ENCODE measurements at regions not wholly inside any gene's neighbourhood (a gene's known extent, or its start where the extent isn't known, plus 50 kb on each side); places are given as distances from the start of the nearest gene placed in this dataset.
A peak's percentile ranks its signal among the peaks of the same experiment; 100 is the strongest.

DNA sequence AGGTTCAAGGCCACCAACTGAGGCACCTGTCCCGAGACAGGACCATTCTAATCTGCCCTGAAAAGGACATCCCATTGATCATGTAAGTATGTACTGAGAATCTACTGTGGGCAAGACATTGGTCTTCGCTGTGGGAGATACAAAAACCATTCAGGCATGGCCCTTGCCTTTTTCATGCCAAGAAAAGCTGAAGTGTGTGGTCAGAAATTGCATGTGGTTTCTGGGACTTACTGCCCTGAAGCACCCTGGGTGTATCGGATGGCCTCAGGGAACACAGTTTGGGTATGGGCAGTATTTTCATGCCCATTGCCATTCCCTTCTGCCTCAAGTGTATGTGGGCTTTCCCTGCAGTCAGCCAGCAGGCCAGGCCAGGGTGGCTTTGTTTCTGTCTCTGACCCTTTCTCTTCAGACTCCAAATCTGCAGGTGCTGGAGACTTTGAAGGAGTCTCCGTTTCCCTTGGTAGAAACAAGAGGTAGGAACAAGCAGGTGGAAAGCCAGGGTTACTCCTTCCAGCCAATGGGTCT lies 285.7 kb downstream of the ZEB1 start:
- no peak for DNase-seq

DNA sequence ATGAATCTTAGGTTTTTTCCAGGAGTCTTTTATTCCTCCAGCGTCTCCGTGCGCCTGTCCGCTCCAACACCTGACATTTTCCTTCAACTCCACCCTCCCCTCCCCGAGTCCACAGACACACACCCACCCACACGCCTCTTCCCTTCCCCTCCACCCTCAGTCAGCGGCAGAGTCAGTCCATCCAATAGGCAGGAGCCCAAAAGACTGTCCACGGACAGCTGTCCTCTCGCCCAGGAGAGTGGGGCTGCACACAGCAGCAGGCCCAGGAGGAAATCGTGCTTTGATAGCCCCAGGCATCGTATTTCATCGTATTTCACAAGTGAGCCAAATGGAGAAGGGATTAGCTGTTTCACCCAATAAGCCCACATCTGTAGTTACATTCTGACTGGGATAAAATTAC lies 285.1 kb downstream of the ZEB1 start:
- DNase-seq: peak; percentile 11 to 43

DNA sequence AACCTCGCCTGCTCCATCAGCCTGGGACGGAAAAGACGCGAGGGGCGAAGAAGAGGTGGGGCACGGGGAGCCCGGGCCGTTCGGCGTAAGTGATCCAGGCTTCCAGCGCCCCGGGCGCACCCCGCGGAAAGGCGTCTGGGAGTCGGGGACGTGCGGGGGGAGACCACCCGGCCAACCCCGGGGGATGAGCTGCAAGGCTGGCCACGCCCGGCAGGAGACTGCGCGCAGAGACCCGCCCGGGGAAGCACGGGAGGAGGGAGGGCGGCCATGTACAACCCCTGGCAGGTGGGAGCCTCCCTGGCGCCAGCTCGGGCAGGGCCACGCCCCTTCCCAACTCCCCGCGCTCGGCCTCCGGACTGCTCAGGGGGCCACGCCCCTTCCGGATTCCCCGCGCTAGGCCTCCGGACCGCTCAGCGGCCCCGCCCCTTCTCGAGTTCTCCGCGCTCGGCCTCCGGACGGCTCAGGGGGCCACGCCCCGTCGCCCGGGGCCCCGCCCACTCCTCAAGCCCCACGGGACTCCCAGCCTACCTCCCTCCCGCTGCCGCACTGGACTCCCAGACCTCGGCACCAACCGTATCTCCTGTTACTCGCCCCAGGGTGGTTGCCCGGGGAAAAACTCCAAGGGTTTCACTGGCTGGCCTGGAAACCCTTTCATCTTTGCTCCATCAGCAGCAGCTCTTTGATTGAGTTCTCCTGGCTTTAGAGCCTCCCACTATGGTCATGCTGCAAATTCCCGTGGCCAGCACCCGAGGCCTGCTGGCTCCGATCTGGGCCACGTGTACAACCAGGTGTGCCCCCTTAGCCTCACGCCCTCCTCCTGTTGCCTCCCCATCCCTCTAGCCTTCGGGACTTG lies 284.4 kb downstream of the ZEB1 start:
- peak; percentile 85 to 92 for DNase-seq

DNA sequence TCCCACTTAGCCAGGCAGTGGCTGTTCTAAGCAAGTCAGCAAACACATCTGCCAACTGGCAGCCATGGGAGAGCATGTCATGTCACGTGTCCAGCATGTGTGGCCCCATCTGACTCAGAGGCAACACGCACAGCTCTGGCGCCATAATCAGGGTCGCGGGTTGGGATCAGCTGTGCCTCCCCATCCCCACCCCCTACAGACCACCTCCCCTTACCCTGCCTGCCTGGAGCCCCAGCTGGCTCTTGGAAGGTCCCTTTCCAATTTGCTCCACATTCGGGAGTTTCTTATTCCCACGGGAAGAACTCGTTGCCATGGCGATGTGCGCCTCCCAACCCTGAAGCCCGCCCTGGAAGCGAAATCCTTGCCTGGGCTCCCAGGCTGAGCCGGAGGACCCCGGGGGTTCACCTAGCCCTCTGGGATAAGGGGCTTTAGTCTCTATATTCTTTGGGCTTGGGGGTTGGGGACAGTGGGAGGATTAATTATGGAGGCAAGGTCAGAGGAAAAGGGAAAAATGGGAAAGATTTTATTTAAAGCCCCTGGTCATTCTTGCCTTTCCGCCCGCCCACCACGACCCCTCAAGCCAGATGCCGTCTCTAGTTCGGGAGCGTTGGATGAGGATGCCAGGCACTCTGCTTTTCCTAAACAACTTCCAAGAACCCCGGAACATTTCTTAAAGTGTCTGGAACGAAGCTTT lies 283.7 kb downstream of the ZEB1 start:
- DNase-seq: peak in 1 of 2 experiments; percentile 2

DNA sequence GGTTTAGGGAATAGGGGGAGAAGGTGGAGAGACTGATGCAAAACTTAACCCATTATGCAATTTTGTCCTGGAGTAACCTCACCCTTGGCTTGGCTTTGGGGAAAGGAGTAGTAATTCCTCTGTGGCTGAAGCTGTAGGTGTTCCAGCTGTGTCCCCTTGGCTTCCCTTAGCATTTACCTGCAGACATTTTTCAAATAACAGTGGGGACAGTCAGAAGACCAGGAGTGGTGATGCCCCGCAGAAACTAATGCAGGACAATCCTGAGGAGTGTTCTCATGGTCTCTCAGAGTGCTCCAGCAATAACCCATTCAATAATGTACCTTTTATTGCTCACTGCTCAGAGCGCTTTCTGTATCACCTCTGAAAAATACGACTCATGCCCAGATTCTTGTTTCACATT lies 282.1 kb downstream of the ZEB1 start:
- DNase-seq: no peak

DNA sequence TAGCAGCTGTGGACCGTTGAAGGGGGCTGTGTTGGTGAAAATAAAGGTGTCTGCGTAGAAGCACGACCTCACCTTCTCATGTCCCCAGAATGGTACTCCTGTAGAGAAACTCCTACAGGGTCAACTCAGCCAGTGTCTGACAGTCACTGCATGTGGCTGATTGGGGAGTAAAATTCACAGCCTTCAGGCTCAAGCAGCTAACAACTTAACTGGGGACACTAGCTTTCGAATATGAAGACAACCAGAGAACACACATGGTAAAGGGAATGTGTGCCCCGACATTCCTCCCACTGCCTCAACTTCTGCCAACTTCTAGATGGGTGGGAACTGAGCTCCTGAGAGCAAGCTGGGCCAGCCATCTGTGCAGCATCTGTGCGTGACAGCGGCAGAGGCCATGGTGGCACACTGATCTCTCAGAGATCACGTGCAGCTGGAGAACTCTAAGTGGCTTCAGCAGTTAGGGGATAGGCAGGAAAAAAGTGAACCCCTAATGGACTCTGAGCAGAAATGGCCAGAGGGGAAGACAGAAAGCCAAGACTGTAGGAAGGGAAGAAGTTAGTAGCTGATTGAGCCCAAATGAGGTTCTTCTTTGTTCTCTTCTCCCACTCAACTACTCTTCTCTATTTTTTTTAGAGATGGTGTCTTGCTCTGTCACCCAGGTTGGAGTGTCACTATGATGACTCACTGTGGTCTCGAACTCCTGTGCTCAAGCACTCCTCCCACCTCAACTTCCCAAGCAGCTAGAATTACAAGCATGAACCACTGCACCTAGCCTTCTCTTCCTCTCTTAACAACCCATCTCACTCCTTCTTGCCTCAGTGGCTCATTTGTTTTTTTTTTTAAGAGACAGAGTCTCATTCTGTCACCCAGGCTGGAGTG lies 280.8 kb downstream of the ZEB1 start:
- no peak for DNase-seq

DNA sequence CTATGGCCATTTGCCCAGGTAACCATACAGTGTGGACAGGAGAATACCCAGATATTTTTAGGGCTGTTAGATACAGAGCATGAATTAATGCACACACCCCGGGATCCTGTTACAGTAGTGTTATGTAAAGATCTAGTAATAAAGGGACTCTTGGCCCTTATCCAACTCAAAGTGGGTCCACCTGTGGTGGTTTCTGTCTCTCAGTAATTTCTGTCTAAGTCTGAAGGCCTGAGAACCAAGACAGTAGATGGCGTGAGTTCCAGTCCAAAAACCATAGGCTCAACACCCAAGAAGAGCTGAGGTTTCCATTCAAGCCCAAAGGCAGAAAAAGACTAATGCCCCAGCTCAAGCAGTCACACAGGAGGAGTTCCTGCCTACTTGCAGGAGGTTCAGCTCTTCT lies 277.7 kb downstream of the ZEB1 start:
- peak in 1 of 2 experiments; percentile 6 for DNase-seq

DNA sequence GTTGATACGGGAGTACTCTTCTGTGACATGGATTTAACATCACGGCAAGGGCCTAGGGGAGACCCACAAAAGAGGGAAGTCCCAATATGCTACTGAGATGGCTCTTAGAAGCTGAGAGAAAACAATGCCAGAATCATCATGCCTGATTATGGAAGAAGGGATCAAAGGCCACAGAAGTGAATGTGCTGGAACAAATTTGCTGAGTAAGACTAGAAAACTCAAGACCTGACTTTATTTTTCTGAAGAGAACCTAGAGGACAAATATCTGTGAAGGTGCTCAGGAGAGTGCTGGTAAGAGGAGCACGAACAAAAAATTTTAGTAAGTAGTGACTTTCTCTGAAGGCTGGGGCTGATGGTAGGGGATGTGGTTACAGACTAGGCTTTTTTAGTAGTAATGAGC lies 277.0 kb downstream of the ZEB1 start:
- DNase-seq: no peak

DNA sequence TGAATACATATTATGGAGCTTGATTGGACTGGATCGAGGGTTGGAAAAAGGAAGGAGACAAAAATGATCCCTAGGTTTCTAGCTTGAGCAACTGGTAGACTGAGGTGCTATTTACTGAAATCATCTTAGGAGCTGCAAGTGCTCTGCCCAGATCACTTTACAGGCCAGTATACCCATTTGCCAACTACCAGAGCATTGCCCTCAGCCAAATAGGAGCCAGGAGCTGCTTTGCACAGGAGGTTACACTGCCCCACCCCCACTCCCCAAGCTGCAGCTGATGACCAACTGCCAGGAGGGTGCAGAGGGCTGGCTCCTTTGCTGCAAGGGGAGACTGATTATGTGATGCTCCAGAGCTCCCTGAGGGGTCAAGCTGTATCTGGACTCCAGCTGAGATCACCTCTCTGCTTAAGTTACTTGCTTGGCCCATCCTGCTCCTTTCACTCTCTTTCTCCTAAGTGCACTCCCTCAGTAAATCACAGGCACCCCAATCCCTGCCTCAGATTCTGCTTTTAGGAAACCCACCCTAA lies 275.4 kb downstream of the ZEB1 start:
- DNase-seq: no peak

DNA sequence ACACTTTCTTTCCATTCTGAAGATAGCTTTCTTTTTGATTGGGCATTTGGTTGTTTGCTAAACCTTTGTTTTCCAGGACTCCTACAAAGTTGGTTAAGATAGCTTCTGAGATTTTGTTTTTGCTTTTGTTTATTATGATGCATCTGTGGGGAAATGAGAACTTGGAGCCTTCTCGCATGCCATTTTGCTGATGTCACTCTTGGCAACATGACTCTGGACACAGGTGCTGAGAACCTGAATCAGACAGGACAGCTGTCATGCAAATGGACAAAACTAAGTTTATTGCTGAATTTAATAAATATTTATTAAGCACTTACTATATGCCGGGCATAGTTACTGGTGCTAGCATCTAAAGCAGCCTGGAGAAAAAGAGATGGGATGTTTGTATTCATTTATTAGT lies 274.1 kb downstream of the ZEB1 start:
- no peak for DNase-seq

DNA sequence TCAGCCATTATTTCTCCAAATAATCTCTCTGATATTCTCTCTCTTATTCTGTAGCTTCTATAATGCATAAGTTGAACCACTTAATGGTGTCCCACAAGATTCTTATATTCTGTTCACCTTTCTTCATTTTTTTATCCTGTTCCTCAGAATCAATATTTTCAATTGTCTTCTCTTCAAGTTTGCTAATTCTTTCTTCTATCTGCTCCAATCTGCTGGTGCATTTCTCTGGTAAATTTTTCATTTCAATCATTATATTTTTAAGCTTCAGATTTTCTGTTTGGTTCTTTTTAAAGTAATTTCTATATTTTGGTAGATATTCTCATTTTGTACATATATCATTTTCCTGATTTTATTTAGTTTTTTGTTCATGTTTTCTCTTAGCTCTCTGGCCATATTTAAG lies 272.6 kb downstream of the ZEB1 start:
- DNase-seq: no peak

DNA sequence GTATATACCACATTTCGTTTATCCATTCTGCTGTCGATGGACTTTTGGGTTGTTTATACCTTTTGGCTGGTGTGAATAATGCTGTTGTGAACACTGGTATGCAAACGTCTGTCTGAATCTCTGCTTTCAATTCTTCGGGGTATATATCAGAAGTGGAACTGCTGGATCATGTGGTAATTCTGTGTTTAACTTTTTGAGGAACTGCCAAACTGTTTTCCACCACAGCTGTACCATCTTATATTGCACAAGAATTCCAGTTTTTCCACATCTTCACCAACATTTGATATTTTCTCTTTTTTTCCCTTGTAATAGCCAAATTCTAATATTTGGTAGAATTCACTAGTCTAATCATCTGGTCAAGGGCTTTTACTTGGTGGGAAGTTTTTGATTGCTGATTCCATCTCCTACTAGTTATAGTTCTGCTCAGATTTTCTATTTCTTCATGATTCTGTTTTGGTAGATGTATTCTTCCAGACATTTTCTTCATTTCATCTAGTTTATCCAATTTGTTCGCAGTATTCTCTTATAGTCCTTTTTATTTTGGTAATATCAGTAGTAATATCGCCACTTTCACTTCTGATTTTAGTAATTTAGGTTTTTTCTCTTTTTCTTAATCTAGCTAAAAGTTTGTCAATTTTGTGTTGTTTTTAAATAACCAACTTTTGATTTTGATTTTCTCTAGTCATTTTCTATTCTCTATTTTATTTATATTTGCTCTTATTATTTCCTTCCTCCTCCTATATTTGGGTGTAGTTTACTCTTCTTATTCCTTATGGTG lies 271.2 kb downstream of the ZEB1 start:
- DNase-seq: no peak

DNA sequence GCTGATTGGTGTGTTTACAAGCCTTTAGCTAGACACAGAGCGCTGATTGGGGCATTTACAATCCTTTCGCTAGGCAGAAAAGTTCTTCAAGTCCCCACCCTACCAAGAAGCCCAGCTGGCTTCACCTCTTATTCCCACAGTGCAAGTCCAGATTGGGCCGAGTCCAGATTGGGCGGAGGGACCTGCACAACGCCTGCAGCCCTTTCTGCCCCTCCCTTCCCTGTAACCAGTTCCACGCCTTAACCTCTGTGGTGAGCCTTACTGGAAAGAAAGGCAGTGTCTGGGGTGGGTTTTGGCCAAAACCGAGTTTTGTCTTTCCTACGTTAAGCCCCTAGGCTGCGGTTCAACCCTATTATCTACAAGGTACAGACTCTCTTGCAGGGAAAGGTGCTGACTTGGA lies 268.7 kb downstream of the ZEB1 start:
- DNase-seq: no peak

DNA sequence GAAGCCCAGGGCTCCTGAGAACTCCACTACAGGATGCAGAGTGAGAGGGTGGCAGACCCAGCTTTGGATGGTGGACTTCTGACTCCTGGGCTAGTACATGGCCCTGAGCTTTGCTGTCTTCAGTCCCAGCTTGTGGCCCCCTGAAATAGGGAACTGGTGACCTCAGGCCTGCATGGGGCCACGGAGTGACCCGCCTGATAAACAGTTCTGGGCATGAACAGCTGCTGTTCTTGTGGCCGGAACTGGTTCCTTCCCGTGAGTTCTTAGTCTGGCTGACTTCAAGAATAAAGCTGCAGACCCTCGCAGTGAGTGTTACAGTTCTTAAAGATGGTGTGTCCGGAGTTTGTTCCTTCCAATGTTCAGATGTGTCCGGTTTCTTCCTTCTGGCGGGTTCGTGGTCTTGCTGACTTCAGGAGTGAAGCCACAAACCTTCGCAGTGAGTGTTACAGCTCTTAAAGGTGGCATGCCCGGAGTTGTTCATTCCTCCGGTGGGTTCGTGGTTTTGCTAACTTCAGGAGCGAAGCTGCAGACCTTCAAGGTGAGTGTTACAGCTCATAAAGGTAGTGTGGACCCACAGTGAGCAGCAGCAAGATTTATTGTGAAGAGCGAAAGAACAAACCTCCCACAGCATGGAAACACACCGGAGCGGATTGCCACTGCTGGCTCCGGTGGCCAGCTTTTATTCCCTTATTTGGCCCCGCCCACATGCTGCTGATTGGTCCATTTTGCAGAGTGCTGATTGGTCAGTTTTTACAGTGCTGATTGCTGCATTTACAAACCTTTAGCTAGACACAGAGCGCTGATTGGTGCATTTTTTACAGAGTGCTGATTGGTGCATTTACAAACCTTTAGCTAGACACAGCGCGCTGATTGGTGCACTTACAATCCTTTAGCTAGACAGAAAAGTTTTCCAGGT lies 268.0 kb downstream of the ZEB1 start:
- DNase-seq: no peak

DNA sequence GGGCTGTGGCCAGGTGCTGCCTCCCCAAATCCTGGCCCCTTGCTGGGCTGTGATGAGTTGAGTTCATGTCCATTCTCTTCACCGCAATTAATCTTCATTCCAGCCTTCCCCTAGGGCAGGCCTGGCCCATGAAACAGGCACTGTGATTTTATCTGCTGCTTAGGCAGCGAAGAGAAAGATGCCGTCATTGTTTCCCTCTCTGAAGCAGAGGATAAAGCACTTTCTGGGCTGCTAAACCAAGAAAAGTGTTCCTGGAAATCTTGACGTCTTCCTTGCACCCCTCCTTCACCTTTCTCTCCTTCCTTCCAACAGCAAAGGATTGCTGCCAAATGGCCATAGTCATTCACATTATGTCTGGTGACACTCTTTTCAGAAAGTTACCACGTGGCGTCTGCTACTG lies 265.9 kb downstream of the ZEB1 start:
- DNase-seq: no peak

DNA sequence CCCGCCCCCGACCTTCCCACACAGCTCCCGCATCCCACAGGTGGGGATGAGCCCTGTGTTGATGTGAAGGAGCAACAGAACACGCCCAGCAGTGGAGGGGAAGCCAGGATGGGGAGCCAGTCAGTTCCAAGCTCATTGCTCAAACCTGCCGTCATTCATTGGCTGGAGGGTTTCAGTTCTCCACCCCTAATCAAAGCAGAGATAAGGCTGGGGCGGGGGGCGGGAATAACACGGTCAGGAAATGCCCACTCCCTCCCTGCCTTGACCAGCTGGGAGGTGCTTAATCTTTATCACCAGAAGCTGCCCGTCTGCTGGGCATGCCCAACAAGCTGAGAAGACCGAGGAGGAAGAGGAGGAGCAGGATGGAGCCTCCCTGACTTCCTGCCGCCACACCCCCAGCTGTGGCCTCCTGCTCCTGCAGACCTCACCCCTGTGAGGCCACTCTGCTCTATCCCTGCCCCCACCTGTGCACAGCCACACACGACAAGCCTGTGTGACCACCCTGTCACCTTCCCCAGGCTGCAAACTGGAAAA lies 265.1 kb downstream of the ZEB1 start:
- DNase-seq: no peak

DNA sequence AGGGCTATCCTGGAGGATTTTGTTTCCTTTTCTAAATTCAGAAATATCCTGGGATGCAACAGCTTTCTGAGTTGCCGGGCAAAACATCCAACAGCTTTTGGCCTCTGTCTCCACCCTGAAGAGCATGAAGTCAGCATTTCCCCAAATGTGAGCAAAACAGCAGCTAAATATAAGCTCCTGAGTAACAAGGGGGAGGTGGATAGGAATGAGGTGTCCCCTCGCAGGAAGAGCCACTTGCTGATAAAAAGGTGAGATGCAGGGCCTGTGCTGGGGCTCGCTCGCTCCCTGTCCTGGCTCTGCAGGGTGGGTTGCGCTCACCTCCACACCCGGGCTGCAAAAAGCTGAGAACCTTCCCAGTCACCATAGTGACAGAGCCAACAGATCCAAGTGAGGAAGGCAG lies 264.3 kb downstream of the ZEB1 start:
- no peak for DNase-seq

DNA sequence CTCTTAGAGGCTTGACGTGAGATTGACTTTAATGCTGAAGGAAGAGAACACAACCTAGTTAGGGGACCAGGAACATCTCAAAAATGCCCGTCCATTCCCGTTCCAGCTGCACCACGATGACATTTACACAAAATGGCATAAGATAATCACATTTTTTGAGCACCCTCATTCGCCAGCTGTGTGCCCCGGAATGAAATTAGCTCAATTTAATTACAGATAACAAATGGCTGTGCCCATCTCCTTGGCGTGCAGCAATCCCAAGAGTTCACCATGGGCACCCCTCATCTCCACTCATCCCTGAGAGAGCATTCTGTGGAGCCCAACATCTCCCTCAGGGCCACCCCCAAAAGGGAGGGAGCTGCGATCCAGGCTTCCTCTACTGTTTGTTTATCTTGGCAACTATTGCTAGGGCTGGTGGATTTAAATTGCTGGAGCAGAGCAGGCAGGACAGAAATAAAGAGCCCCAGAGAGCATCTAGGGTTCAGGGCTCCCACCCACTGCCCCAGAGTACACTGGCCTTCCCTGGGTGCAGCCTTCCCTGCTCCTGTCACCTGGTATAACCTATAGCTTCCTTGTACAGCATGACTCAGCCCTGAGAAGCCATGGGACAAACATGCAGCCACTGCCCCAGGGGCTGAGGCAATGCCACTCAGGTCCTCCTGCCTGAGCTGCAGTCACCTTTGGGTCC lies 263.5 kb downstream of the ZEB1 start:
- peak in 1 of 2 experiments; percentile 2 for DNase-seq

DNA sequence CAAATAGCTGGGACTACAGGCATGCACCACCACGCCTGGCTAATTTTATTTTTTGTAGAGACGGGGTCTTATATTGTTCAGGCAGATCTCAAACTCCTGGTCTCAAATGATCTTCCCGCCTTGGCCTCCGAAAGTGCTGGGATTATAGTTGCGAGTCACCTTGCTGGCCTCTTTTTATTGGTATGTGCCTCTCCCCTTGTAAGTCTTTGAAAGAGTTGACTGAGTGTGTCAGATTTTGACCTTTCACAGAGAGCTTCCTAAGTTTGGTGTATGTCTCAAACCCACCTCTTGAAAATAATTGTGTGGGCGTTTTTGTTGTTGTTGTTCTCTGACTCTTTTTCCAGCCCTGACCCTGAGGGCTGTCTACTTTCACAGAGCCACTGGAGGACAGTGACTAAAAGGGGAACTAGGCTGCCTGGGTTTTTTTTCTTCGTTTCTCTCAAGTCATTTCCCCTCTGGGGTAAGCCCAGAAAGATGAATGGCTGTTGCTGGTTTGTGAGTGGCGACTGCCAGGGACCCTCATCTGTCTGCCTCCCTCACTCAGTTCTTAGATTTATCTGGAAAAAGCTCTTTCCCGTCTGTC lies 262.8 kb downstream of the ZEB1 start:
- DNase-seq: no peak

DNA sequence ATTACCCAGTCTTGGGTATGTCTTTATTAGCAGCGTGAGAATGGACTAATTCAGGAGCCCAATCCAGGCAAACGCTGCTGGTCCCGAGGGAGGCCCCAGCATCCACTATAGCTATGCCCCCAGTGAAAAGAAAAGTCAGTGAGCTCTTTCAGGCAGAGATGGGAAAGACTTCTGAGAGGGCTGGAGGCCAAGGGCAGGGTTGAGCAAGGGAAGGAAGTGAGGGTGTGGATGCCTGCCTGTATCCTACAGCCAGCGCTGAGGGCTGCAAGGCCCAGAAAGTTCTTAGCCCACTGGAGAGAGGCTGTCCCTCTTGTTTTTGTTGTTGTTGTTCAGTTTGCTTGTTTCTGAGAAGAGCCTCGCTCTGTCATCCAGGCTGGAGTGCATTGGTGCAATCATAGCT lies 261.6 kb downstream of the ZEB1 start:
- DNase-seq: no peak
